CD4-positive, alpha-beta T cell (primary cell): ENCODE measurements at regions not wholly inside any gene's neighbourhood (a gene's known extent, or its start where the extent isn't known, plus 50 kb on each side); places are given as distances from the start of the nearest gene placed in this dataset.

ENCODE experiments used
- ATAC-seq: fragments of 200-7000 bp; cut with Tn5 transposase; one replicate; pipeline ENCODE4 v1.10.0; 2022; ENCODE audit warnings: mild to moderate bottlenecking; ENCODE audit not compliant: poor library complexity
- CTCF ChIA-PET: fragments of 350-600 bp; sonication (Branson Sonifier 250); formaldehyde crosslinking; loops from one replicate; lab custom pipeline; 2021; ENCODE audit warnings: antibody characterized with exemption, inconsistent platforms; lab: Charles Lee
- POLR2A ChIA-PET: fragments of 350-600 bp; sonication (Branson Sonifier 250); formaldehyde crosslinking; loops from one replicate; lab custom pipeline; 2021; ENCODE audit warnings: antibody characterized with exemption, inconsistent platforms; lab: Charles Lee
- DNase-seq, 14 experiments: peaks; one replicate each; pipeline ENCODE4 v3.0.0-alpha.2; 2013 to 2020; ENCODE audit warnings: mixed read lengths in 2 of 14
- H3K27ac ChIP-seq, 2 donors: one replicate each; pipeline versions ENCODE4 v1.5.1 to v1.7.0; 2013; ENCODE audit warnings: low read length in 2 of 2, low read depth in 1 of 2, mild to moderate bottlenecking in 1 of 2
- H3K27me3 ChIP-seq, 2 experiments: 1 replicate in 1 of 2; 2 replicates in 1 of 2; pipeline versions ENCODE4 v1.6.1 to v1.7.0; 2013; ENCODE audit warnings: low read length in 2 of 2, control low read depth in 1 of 2, mild to moderate bottlenecking in 1 of 2, moderate library complexity in 1 of 2; ENCODE audit not compliant: insufficient read depth in 2 of 2, control insufficient read depth in 1 of 2
- H3K36me3 ChIP-seq: one replicate; pipeline ENCODE4 v1.6.1; 2013; ENCODE audit warnings: low read length, control low read depth; ENCODE audit not compliant: insufficient read depth
- H3K4me1 ChIP-seq: one replicate; pipeline ENCODE4 v1.6.1; 2013; ENCODE audit warnings: low read length, control low read depth; ENCODE audit not compliant: insufficient read depth
- H3K4me3 ChIP-seq: one replicate; pipeline ENCODE4 v1.5.1; 2013; ENCODE audit warnings: mild to moderate bottlenecking, low read length, moderate library complexity
- H3K9me3 ChIP-seq, 2 experiments: 1 replicate in 1 of 2; 2 replicates in 1 of 2; pipeline versions ENCODE4 v1.6.1 to v1.7.0; 2013; ENCODE audit warnings: low read length in 2 of 2, mild to moderate bottlenecking in 2 of 2, control low read depth in 1 of 2, moderate library complexity in 1 of 2; ENCODE audit not compliant: control insufficient read depth in 1 of 2, insufficient read depth in 1 of 2
- H3K27ac Mint-ChIP-seq: one replicate; pipeline ENCODE4 v1.8.0; 2020; ENCODE audit warnings: mixed read lengths
- H3K27me3 Mint-ChIP-seq: one replicate; pipeline ENCODE4 v1.8.0; 2021; ENCODE audit warnings: mixed read lengths
- H3K36me3 Mint-ChIP-seq: one replicate; pipeline ENCODE4 v1.8.0; 2021; ENCODE audit warnings: low read depth, mixed read lengths
- H3K4me1 Mint-ChIP-seq: one replicate; pipeline ENCODE4 v1.8.0; 2021; ENCODE audit warnings: low read depth, mixed read lengths
- H3K4me3 Mint-ChIP-seq: one replicate; pipeline ENCODE4 v1.8.0; 2020; ENCODE audit warnings: mild to moderate bottlenecking, mixed read lengths
- H3K9me3 Mint-ChIP-seq: one replicate; pipeline ENCODE4 v1.8.0; 2020; ENCODE audit warnings: mixed read lengths
- intact Hi-C, 2 experiments: fragments of 100-400 bp; cut with DNase I in 1 of 2; cut with micrococcal nuclease in 1 of 2; formaldehyde crosslinking; loops; one replicate each; pipeline versions ENCODE4 v1.15.1 to v1.9.0; 2023 to 2025; cut with DNase I, micrococcal nuclease
- TF ChIP-seq, protein P1 (sequence below): fragments of 200-600 bp; IDR thresholded peaks from one replicate; pipeline ENCODE4 v1.8.0; 2022; ENCODE audit warnings: antibody characterized with exemption, mild to moderate bottlenecking

DNA sequence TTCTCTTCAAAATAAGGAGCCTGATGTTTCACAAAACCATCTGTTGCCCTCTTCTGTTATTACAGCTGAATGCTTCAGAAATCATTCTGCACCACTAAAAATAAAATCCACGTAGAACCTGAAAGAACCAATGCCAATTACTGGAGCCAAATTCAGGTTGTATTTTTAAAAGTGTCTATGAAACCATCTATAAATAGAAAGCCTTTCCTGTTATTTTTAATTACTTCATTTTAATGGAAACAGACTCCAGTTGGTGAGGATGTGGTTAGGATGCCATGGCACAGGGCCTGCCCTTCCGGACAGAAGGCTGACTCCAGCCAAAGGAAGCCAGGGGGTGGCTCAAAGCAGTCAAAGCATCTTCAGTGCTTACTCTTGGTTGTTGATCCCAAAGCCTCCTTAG, 119.8 kb downstream of the TENT4A start:
- POLR2A ChIA-PET: no interaction called here
- peaks cover 0 to 16% of the 10 kb centered on the region in 2 experiments for H3K9me3 ChIP-seq
- Mint-ChIP-seq H3K36me3 (no peaks in the 10 kb centered on the region), H3K27ac (no peak overlapping the region), H3K9me3 (peaks cover 5% of the 10 kb centered on the region), H3K4me3 (no peak overlapping the region), H3K27me3 (no peaks in the 10 kb centered on the region), H3K4me1 (peaks cover 44% of the 10 kb centered on the region)
- H3K36me3 ChIP-seq: no peaks in the 10 kb centered on the region
- DNase-seq (no peak), ATAC-seq (no peak)
- no peak overlapping the region for H3K27ac ChIP-seq
- TF ChIP-seq, protein P1, sequence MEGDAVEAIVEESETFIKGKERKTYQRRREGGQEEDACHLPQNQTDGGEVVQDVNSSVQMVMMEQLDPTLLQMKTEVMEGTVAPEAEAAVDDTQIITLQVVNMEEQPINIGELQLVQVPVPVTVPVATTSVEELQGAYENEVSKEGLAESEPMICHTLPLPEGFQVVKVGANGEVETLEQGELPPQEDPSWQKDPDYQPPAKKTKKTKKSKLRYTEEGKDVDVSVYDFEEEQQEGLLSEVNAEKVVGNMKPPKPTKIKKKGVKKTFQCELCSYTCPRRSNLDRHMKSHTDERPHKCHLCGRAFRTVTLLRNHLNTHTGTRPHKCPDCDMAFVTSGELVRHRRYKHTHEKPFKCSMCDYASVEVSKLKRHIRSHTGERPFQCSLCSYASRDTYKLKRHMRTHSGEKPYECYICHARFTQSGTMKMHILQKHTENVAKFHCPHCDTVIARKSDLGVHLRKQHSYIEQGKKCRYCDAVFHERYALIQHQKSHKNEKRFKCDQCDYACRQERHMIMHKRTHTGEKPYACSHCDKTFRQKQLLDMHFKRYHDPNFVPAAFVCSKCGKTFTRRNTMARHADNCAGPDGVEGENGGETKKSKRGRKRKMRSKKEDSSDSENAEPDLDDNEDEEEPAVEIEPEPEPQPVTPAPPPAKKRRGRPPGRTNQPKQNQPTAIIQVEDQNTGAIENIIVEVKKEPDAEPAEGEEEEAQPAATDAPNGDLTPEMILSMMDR: no peak
- no peaks in the 10 kb centered on the region for H3K27me3 ChIP-seq
- intact Hi-C loops: no loop called here
- CTCF ChIA-PET: no interaction called here
- H3K4me3 ChIP-seq: no peak overlapping the region
- peaks cover 18% of the 10 kb centered on the region for H3K4me1 ChIP-seq

DNA sequence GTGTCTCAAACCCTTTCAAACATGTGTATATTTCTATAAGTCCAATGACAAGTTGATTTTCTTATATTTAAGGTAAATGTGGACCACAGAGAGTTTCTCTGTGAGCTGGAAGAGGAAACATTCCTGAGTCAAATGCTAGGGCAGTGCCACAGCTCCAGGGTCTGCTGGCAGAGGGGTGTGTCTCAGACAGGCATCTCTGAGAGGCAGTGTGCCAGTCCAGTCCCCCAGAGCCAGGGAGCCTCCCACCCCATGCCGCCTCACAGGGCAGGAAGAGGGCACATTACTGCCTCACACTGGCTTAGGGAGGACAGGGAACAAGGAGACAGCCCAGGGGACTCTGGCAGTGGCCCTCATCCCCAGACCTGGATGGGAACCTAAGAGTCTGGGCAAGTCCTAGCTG, 120.2 kb downstream of the TENT4A start:
- peaks cover 18% of the 10 kb centered on the region for H3K4me1 ChIP-seq
- TF ChIP-seq, protein P1: no peak
- Mint-ChIP-seq H3K36me3 (no peaks in the 10 kb centered on the region), H3K4me3 (no peak overlapping the region), H3K27me3 (no peaks in the 10 kb centered on the region), H3K27ac (no peak overlapping the region), H3K4me1 (peaks cover 40% of the 10 kb centered on the region), H3K9me3 (peaks cover 5% of the 10 kb centered on the region)
- H3K36me3 ChIP-seq: no peaks in the 10 kb centered on the region
- no peak overlapping the region for H3K27ac ChIP-seq
- intact Hi-C loops: no loop called here
- DNase-seq (no peak), ATAC-seq (no peak)
- POLR2A ChIA-PET: no interaction called here
- H3K4me3 ChIP-seq: no peak overlapping the region
- H3K27me3 ChIP-seq: no peaks in the 10 kb centered on the region
- peaks cover 0 to 16% of the 10 kb centered on the region in 2 experiments for H3K9me3 ChIP-seq
- CTCF ChIA-PET: no interaction called here

DNA sequence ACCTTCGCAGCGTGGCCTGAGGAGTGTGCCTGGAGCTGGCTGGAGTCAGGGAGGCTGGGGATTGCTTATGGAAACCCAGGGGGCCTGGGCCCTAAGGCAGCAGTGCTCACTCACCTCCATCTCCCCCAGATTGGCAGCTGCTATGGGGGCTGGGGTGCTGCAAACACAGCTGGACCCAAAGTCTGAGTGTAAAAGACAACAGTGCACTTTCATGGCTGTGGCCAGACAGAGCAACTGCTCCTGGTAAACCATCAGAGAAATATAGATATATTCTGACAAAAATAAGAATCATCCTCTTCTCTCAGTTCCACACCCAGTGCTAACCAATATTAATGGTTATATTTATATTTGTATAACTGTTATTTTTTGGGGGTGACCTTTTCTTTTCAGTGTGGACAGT, 123.9 kb downstream of the TENT4A start:
- Mint-ChIP-seq H3K9me3 (peaks cover 5% of the 10 kb centered on the region), H3K27ac (no peak overlapping the region), H3K4me1 (peaks cover 15% of the 10 kb centered on the region), H3K27me3 (no peaks in the 10 kb centered on the region), H3K36me3 (no peaks in the 10 kb centered on the region), H3K4me3 (no peak overlapping the region)
- DNase-seq (no peak), ATAC-seq (no peak)
- peaks cover 0 to 11% of the 10 kb centered on the region in 2 experiments for H3K9me3 ChIP-seq
- H3K36me3 ChIP-seq: no peaks in the 10 kb centered on the region
- no peak overlapping the region for H3K27ac ChIP-seq
- peaks cover 8% of the 10 kb centered on the region for H3K4me1 ChIP-seq
- no peaks in the 10 kb centered on the region for H3K27me3 ChIP-seq
- H3K4me3 ChIP-seq: no peak overlapping the region
- TF ChIP-seq, protein P1: no peak
- CTCF ChIA-PET: interaction anchor here (1.3 kb wide), 1 partner anchor 17 kb away, joined by 3 read pairs; no protein-coding TSS in a partner anchor
- intact Hi-C loops: no loop called here
- POLR2A ChIA-PET: no interaction called here
